SK-N-SH (cell line): ENCODE measurements at regions not wholly inside any gene's neighbourhood (a gene's known extent, or its start where the extent isn't known, plus 50 kb on each side); places are given as distances from the start of the nearest gene placed in this dataset.

Source experiments
- CTCF ChIA-PET: fragments of 300-600, 350-600 bp; formaldehyde crosslinking; extraction: SDS; loops from one replicate; lab custom pipeline; 2021; lab: Yijun Ruan, JAX
- POLR2A ChIA-PET: fragments of 350-600 bp; sonication (Branson Sonifier 250); formaldehyde crosslinking; extraction: SDS; loops from one replicate; lab custom pipeline; 2020; ENCODE audit warnings: antibody characterized with exemption, inconsistent platforms; lab: Yijun Ruan, JAX
- DNase-seq: peaks from one replicate; pipeline ENCODE4 v3.0.0; 2012
- H2AFZ ChIP-seq: fragments of 200-600 bp; sonication (generic); 2 replicates; pipeline ENCODE4 v1.8.1; 2016; ENCODE audit warnings: antibody characterized with exemption, mild to moderate bottlenecking, low read depth
- H3F3A ChIP-seq: fragments of 200-600 bp; sonication (generic); replicated peaks from 2 replicates; pipeline ENCODE3; 2016; ENCODE audit warnings: antibody characterized with exemption, mild to moderate bottlenecking; ENCODE audit not compliant: insufficient read depth
- H3K27ac ChIP-seq, 2 experiments: fragments of 200-500 bp in 1 of 2; fragments of 200-600 bp in 1 of 2; sonication (Bioruptor generic) in 1 of 2; sonication (generic), shearing (Covaris generic) in 1 of 2; 2 replicates each; pipeline versions ENCODE4 v1.5.1 to v1.6.1; 2014 to 2016; ENCODE audit warnings: low read depth in 2 of 2, inconsistent platforms in 1 of 2, low read length in 1 of 2, mild to moderate bottlenecking in 1 of 2, mixed read lengths in 1 of 2
- H3K27me3 ChIP-seq: fragments of 200-600 bp; sonication (generic), shearing (Covaris generic); 2 replicates; pipeline ENCODE4 v1.6.1; 2016; ENCODE audit warnings: mixed run types; ENCODE audit not compliant: insufficient read depth
- H3K36me3 ChIP-seq, 2 experiments: fragments of 200-500 bp in 1 of 2; fragments of 200-600 bp in 1 of 2; sonication (Bioruptor generic) in 1 of 2; sonication (generic) in 1 of 2; replicated peaks in 1 of 2; 2 replicates each; pipeline versions ENCODE3 to v1.5.1; 2014 to 2016; ENCODE audit warnings: low read length in 1 of 2, mild to moderate bottlenecking in 1 of 2; ENCODE audit not compliant: insufficient read depth in 2 of 2, control insufficient read depth in 1 of 2
- H3K4me1 ChIP-seq, 2 experiments: fragments of 200-500 bp in 1 of 2; fragments of 200-600 bp in 1 of 2; sonication (Bioruptor generic) in 1 of 2; sonication (generic), shearing (Covaris generic) in 1 of 2; 2 replicates each; pipeline versions ENCODE4 v1.5.1 to v1.6.1; 2014 to 2016; ENCODE audit warnings: low read depth in 1 of 2, low read length in 1 of 2, mixed run types in 1 of 2; ENCODE audit not compliant: insufficient read depth in 2 of 2, control insufficient read depth in 1 of 2
- H3K4me2 ChIP-seq: fragments of 200-600 bp; sonication (generic), shearing (Covaris generic); 2 replicates; pipeline ENCODE4 v1.6.1; 2017; ENCODE audit warnings: mixed run types
- H3K4me3 ChIP-seq, 2 experiments: fragments of 200-500 bp in 1 of 2; fragments of 200-600 bp in 1 of 2; sonication (Bioruptor generic) in 1 of 2; sonication (generic), shearing (Covaris generic) in 1 of 2; 2 replicates each; pipeline versions ENCODE4 v1.5.1 to v1.8.1; 2014 to 2016; ENCODE audit warnings: low read depth in 2 of 2, inconsistent platforms in 1 of 2, low read length in 1 of 2, mild to moderate bottlenecking in 1 of 2, mixed read lengths in 1 of 2, moderate library complexity in 1 of 2
- H3K79me2 ChIP-seq: fragments of 200-600 bp; sonication (generic); 2 replicates; pipeline ENCODE4 v1.8.1; 2017; ENCODE audit warnings: mild to moderate bottlenecking; ENCODE audit not compliant: insufficient read depth
- H3K9ac ChIP-seq: fragments of 200-600 bp; sonication (generic); 2 replicates; pipeline ENCODE4 v1.6.1; 2017; ENCODE audit warnings: mixed run types
- H3K9me2 ChIP-seq: fragments of 200-600 bp; sonication (generic); 2 replicates; pipeline ENCODE4 v1.6.1; 2017; ENCODE audit warnings: mixed run types
- H3K9me3 ChIP-seq: fragments of 200-600 bp; sonication (generic); 2 replicates; pipeline ENCODE4 v1.6.1; 2017; ENCODE audit warnings: mixed run types, mild to moderate bottlenecking, moderate library complexity
- H4K20me1 ChIP-seq: fragments of 200-600 bp; sonication (generic); 2 replicates; pipeline ENCODE4 v1.6.1; 2017; ENCODE audit warnings: mild to moderate bottlenecking, mixed run types; ENCODE audit not compliant: insufficient read depth
- EP300 ChIP-seq, 2 experiments: IDR thresholded peaks; 2 replicates each; pipeline versions ENCODE4 v1.4.0 to v1.6.1; 2012; ENCODE audit warnings: borderline replicate concordance in 1 of 2, low read depth in 1 of 2, low read length in 1 of 2
- FOSL2 ChIP-seq: IDR thresholded peaks from 2 replicates; pipeline ENCODE4 v1.4.0; 2012; ENCODE audit warnings: low read depth, mild to moderate bottlenecking, moderate library complexity, borderline replicate concordance
- GABPA ChIP-seq: IDR thresholded peaks from 2 replicates; pipeline ENCODE4 v1.4.0; 2012; ENCODE audit warnings: low read depth, mild to moderate bottlenecking
- GATA2 ChIP-seq: sonication (generic); formaldehyde crosslinking; IDR thresholded peaks from 2 replicates; pipeline ENCODE4 v1.5.0; 2020; ENCODE audit warnings: mild to moderate bottlenecking, missing genetic modification reagents
- JUND ChIP-seq: IDR thresholded peaks from 2 replicates; pipeline ENCODE4 v1.4.0; 2012
- NFIC ChIP-seq: IDR thresholded peaks from 2 replicates; pipeline ENCODE4 v1.4.0; 2012; ENCODE audit warnings: borderline replicate concordance
- RAD21 ChIP-seq: IDR thresholded peaks from 2 replicates; pipeline ENCODE4 v1.6.1; 2012; ENCODE audit warnings: mild to moderate bottlenecking, low read length
- RCOR1 ChIP-seq: fragments of 150-350 bp; IDR thresholded peaks from 2 replicates; pipeline ENCODE4 v1.6.1; 2017; ENCODE audit warnings: antibody characterized with exemption, low read length
- RFX5 ChIP-seq: IDR thresholded peaks from 2 replicates; pipeline ENCODE4 v1.6.1; 2012; ENCODE audit warnings: mild to moderate bottlenecking, improper control_type of control experiment, low read length
- RXRA ChIP-seq: IDR thresholded peaks from 2 replicates; pipeline ENCODE4 v1.4.0; 2012; ENCODE audit warnings: low read depth, mild to moderate bottlenecking, borderline replicate concordance
- SIN3A ChIP-seq: IDR thresholded peaks from 2 replicates; pipeline ENCODE4 v1.6.1; 2012; ENCODE audit warnings: low read depth, mild to moderate bottlenecking, low read length, moderate library complexity, borderline replicate concordance
- TCF12 ChIP-seq: IDR thresholded peaks from 2 replicates; pipeline ENCODE4 v1.4.0; 2012
- TEAD4 ChIP-seq: IDR thresholded peaks from 2 replicates; pipeline ENCODE4 v1.4.0; 2012; ENCODE audit warnings: mild to moderate bottlenecking, borderline replicate concordance; ENCODE audit not compliant: insufficient read depth
- YY1 ChIP-seq: IDR thresholded peaks from 2 replicates; pipeline ENCODE4 v1.4.0; 2012; ENCODE audit warnings: low read depth, mild to moderate bottlenecking
- WGBS: methylation state at CpG from one replicate; pipeline ENCODE4 v1.1.6; 2017; ENCODE audit warnings: low lambda C conversion rate; 5-methylcytosine and 5-hydroxymethylcytosine counted together
- TF ChIP-seq, protein P1 (sequence below): fragments of 200-600 bp; sonication (generic); IDR thresholded peaks from 2 replicates; pipeline ENCODE4 v1.6.1; 2017; ENCODE audit warnings: antibody characterized with exemption, mild to moderate bottlenecking, moderate library complexity
- TF ChIP-seq, protein P2 (sequence below): IDR thresholded peaks from 2 replicates; pipeline ENCODE4; 2012
- TF ChIP-seq, protein P3 (sequence below): IDR thresholded peaks from 2 replicates; pipeline ENCODE4 v1.4.0; 2012; ENCODE audit warnings: low read depth, borderline replicate concordance
- TF ChIP-seq, protein P4 (sequence below): IDR thresholded peaks from 2 replicates; pipeline ENCODE4 v1.4.0; 2012; ENCODE audit warnings: low read depth
- TF ChIP-seq, protein P5 (sequence below): IDR thresholded peaks from 2 replicates; pipeline ENCODE4 v1.6.1; 2012; ENCODE audit warnings: mild to moderate bottlenecking, low read depth, low read length, moderate library complexity

DNA sequence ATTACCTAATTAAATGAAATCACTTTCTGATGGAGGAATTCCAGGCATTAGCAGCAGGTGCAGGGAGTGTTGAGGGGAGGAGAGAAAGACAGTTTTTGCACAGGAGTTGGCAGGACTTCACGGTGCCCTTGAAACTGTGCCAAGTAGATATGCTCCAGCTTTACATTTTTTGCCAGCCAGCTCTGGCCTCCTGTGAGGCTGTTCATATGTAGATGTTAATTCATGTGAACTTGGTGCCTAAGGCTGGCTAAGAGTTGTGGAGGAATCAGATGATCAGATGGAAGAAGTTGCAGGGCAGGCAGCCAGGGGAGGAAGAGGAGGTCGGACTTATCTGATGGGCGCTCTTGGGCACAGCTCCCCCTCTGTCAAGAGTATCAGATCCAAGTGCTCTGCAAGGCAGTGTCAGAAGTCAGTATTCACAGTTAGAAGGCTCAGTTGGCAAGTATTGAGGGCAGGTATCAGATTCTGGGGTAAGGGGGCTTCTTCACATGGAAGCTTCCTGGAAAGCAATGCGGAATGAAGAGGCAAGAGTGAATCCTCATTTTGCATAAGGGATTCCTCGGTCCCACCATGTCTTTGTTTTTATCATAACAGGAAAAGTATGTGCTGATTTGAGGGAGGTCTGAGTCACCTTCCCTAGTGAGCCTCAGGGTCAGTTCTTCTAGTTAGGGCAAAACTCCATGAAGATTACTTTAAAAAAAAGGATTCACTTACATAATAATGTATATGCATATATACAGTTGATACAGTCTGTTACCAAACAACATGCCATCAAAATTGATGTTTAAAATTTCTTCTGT, 172.6 kb upstream of the UMPS start:
- Histone ChIP-seq H3K4me3 (peak overlapping the region in 1 of 2 experiments; percentile 41; a peak in 1 of 4 replicates), H3K27ac (peak overlapping the region; percentile 94 to 97), H2AFZ (peak overlapping the region; percentile 55; the same call in 1 of the 2 replicates), H3K9ac (no peak overlapping the region; the same call in 1 of the 2 replicates), H3K36me3 (no peaks in the 10 kb centered on the region), H3K9me2 (no peaks in the 10 kb centered on the region), H3K9me3 (no peaks in the 10 kb centered on the region), H3K4me2 (peak overlapping the region; percentile 85), H3K4me1 (peaks cover 26 to 55% of the 10 kb centered on the region in 2 experiments), H3K27me3 (no peaks in the 10 kb centered on the region), H4K20me1 (0 out of 2 replicates have a peak, but pooled peaks cover 5% of the 10 kb centered on the region), H3F3A (peaks cover 39% of the 10 kb centered on the region), H3K79me2 (no peaks in the 10 kb centered on the region)
- POLR2A ChIA-PET: no interaction called here
- DNase-seq: peak; percentile 27
- WGBS: 23% methylated on average over 4 of the region's 5 CpGs
- TF ChIP-seq, protein P1, sequence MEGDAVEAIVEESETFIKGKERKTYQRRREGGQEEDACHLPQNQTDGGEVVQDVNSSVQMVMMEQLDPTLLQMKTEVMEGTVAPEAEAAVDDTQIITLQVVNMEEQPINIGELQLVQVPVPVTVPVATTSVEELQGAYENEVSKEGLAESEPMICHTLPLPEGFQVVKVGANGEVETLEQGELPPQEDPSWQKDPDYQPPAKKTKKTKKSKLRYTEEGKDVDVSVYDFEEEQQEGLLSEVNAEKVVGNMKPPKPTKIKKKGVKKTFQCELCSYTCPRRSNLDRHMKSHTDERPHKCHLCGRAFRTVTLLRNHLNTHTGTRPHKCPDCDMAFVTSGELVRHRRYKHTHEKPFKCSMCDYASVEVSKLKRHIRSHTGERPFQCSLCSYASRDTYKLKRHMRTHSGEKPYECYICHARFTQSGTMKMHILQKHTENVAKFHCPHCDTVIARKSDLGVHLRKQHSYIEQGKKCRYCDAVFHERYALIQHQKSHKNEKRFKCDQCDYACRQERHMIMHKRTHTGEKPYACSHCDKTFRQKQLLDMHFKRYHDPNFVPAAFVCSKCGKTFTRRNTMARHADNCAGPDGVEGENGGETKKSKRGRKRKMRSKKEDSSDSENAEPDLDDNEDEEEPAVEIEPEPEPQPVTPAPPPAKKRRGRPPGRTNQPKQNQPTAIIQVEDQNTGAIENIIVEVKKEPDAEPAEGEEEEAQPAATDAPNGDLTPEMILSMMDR: no peak
- TF ChIP-seq EP300 (IDR thresholded peaks at IDR 0.05; ENCODE audit: borderline replicate concordance in 1 of 2, low read depth in 1 of 2, low read length in 1 of 2): peak in 1 of 2 experiments; percentile 34; a peak in 1 of 4 replicates
- TF ChIP-seq GABPA: no peak
- 0 out of 2 replicates have a peak, but pooled peaks have one; percentile 27 for TF ChIP-seq RXRA
- peak; percentile 40; the same call in 1 of the 2 replicates for TF ChIP-seq GATA2 (CRISPR knock-in tag)
- peak; percentile 72; the same call in 1 of the 2 replicates for TF ChIP-seq FOSL2
- TF ChIP-seq RAD21: no peak
- TF ChIP-seq RFX5: no peak
- TF ChIP-seq, protein P2, sequence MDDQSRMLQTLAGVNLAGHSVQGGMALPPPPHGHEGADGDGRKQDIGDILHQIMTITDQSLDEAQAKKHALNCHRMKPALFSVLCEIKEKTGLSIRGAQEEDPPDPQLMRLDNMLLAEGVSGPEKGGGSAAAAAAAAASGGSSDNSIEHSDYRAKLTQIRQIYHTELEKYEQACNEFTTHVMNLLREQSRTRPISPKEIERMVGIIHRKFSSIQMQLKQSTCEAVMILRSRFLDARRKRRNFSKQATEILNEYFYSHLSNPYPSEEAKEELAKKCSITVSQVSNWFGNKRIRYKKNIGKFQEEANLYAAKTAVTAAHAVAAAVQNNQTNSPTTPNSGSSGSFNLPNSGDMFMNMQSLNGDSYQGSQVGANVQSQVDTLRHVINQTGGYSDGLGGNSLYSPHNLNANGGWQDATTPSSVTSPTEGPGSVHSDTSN: peak; percentile 18; the same call in 1 of the 2 replicates
- peak; percentile 42 for TF ChIP-seq TCF12
- TF ChIP-seq YY1: peak; percentile 18; the same call in 1 of the 2 replicates
- TF ChIP-seq SIN3A: 0 out of 2 replicates have a peak, but pooled peaks have one; percentile 5
- peak; percentile 72; the same call in 1 of the 2 replicates for TF ChIP-seq JUND
- TF ChIP-seq NFIC: peak; percentile 83
- TF ChIP-seq, protein P3, sequence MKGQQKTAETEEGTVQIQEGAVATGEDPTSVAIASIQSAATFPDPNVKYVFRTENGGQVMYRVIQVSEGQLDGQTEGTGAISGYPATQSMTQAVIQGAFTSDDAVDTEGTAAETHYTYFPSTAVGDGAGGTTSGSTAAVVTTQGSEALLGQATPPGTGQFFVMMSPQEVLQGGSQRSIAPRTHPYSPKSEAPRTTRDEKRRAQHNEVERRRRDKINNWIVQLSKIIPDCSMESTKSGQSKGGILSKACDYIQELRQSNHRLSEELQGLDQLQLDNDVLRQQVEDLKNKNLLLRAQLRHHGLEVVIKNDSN: no peak
- TF ChIP-seq, protein P4, sequence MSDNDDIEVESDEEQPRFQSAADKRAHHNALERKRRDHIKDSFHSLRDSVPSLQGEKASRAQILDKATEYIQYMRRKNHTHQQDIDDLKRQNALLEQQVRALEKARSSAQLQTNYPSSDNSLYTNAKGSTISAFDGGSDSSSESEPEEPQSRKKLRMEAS: 0 out of 2 replicates have a peak, but pooled peaks have one; percentile 14
- peak; percentile 40; the same call in 1 of the 2 replicates for TF ChIP-seq TEAD4
- TF ChIP-seq, protein P5, sequence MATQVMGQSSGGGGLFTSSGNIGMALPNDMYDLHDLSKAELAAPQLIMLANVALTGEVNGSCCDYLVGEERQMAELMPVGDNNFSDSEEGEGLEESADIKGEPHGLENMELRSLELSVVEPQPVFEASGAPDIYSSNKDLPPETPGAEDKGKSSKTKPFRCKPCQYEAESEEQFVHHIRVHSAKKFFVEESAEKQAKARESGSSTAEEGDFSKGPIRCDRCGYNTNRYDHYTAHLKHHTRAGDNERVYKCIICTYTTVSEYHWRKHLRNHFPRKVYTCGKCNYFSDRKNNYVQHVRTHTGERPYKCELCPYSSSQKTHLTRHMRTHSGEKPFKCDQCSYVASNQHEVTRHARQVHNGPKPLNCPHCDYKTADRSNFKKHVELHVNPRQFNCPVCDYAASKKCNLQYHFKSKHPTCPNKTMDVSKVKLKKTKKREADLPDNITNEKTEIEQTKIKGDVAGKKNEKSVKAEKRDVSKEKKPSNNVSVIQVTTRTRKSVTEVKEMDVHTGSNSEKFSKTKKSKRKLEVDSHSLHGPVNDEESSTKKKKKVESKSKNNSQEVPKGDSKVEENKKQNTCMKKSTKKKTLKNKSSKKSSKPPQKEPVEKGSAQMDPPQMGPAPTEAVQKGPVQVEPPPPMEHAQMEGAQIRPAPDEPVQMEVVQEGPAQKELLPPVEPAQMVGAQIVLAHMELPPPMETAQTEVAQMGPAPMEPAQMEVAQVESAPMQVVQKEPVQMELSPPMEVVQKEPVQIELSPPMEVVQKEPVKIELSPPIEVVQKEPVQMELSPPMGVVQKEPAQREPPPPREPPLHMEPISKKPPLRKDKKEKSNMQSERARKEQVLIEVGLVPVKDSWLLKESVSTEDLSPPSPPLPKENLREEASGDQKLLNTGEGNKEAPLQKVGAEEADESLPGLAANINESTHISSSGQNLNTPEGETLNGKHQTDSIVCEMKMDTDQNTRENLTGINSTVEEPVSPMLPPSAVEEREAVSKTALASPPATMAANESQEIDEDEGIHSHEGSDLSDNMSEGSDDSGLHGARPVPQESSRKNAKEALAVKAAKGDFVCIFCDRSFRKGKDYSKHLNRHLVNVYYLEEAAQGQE: no peak
- TF ChIP-seq RCOR1: peak; percentile 93
- CTCF ChIA-PET: interaction anchor here (0.8 to 13.3 kb wide), 10 partner anchors 9 to 541 kb away, joined by 3 to 280 read pairs (median 18); no protein-coding TSS in a partner anchor
